HEK293 (cell line): ENCODE measurements at regions not wholly inside any gene's neighbourhood (a gene's known extent, or its start where the extent isn't known, plus 50 kb on each side); places are given as distances from the start of the nearest gene placed in this dataset.

Experiments used
- CTCF ChIA-PET: fragments of 350-600 bp; formaldehyde crosslinking; extraction: SDS; loops from one replicate; lab custom pipeline; 2021; ENCODE audit warnings: antibody characterized with exemption; lab: Yijun Ruan, JAX
- POLR2A ChIA-PET: fragments of 300-600 bp; formaldehyde crosslinking; extraction: SDS; loops from one replicate; lab custom pipeline; 2020; ENCODE audit warnings: antibody characterized with exemption, inconsistent platforms; lab: Yijun Ruan, JAX
- H3K27ac ChIP-seq: fragments of 200-500 bp; sonication (Bioruptor generic); 2 replicates; pipeline ENCODE4 v1.5.1; 2014; ENCODE audit warnings: low read depth, low read length, control low read depth, inconsistent platforms; ENCODE audit errors: extremely low read depth
- H3K36me3 ChIP-seq, 2 experiments: fragments of 200-500 bp in 1 of 2; sonication (Bioruptor generic) in 1 of 2; 1 replicate in 1 of 2; 2 replicates in 1 of 2; pipeline ENCODE4 v1.5.1; 2014 to 2017; ENCODE audit warnings: inconsistent platforms in 2 of 2, low read length in 2 of 2; ENCODE audit not compliant: control insufficient read depth in 2 of 2, insufficient read depth in 1 of 2
- H3K4me1 ChIP-seq: fragments of 200-500 bp; sonication (Bioruptor generic); 2 replicates; pipeline ENCODE4 v1.5.1; 2014; ENCODE audit warnings: mild to moderate bottlenecking, low read length, inconsistent platforms; ENCODE audit not compliant: control insufficient read depth, insufficient read depth
- H3K4me3 ChIP-seq: 2 replicates; pipeline ENCODE4 v1.5.1; 2011; ENCODE audit warnings: low read depth, mild to moderate bottlenecking, control low read depth, low read length, moderate library complexity
- H3K9me3 ChIP-seq: fragments of 200-500 bp; sonication (Bioruptor generic); 2 replicates; pipeline ENCODE4 v1.5.1; 2014; ENCODE audit warnings: low read depth, low read length, inconsistent platforms; ENCODE audit not compliant: control insufficient read depth, insufficient read depth
- HIC1 ChIP-seq: fragments of 450-650 bp; formaldehyde crosslinking; IDR thresholded peaks from 2 replicates; pipeline ENCODE4 v1.5.1; 2016; ENCODE audit warnings: missing biosample characterization, missing genetic modification characterization
- PATZ1 ChIP-seq: fragments of 450-650 bp; formaldehyde crosslinking; IDR thresholded peaks from 2 replicates; pipeline ENCODE4 v1.5.1; 2016; ENCODE audit warnings: missing biosample characterization, missing genetic modification characterization
- PRDM4 ChIP-seq: fragments of 450-650 bp; formaldehyde crosslinking; IDR thresholded peaks from 2 replicates; pipeline ENCODE4 v1.5.1; 2017; ENCODE audit warnings: missing biosample characterization, missing genetic modification characterization
- SP3 ChIP-seq: fragments of 450-650 bp; formaldehyde crosslinking; IDR thresholded peaks from 2 replicates; pipeline ENCODE4 v1.5.1; 2016; ENCODE audit warnings: missing biosample characterization, missing genetic modification characterization
- TSHZ1 ChIP-seq: fragments of 450-650 bp; formaldehyde crosslinking; IDR thresholded peaks from 2 replicates; pipeline ENCODE4 v1.5.1; 2016; ENCODE audit warnings: missing biosample characterization, missing genetic modification characterization, borderline replicate concordance
- ZBTB20 ChIP-seq: fragments of 450-650 bp; formaldehyde crosslinking; IDR thresholded peaks from 2 replicates; pipeline ENCODE4 v1.5.1; 2016; ENCODE audit warnings: missing biosample characterization, missing genetic modification characterization
- ZNF2 ChIP-seq: fragments of 450-650 bp; formaldehyde crosslinking; IDR thresholded peaks from 2 replicates; pipeline ENCODE4 v1.5.1; 2016; ENCODE audit warnings: missing biosample characterization, missing genetic modification characterization
- ZNF223 ChIP-seq: fragments of 450-650 bp; formaldehyde crosslinking; IDR thresholded peaks from 2 replicates; pipeline ENCODE4 v1.5.1; 2016; ENCODE audit warnings: missing biosample characterization, missing genetic modification characterization
- ZNF350 ChIP-seq: fragments of 450-650 bp; formaldehyde crosslinking; IDR thresholded peaks from 2 replicates; pipeline ENCODE4 v1.5.0; 2017; ENCODE audit warnings: missing biosample characterization, mild to moderate bottlenecking, missing genetic modification characterization
- ZNF449 ChIP-seq: fragments of 450-650 bp; formaldehyde crosslinking; IDR thresholded peaks from 2 replicates; pipeline ENCODE4 v1.5.1; 2017; ENCODE audit warnings: missing biosample characterization, mild to moderate bottlenecking, missing genetic modification characterization, moderate library complexity
- ZNF488 ChIP-seq: fragments of 450-650 bp; formaldehyde crosslinking; IDR thresholded peaks from 2 replicates; pipeline ENCODE4 v1.5.1; 2016; ENCODE audit warnings: missing biosample characterization, missing genetic modification characterization
- ZNF501 ChIP-seq: fragments of 450-650 bp; formaldehyde crosslinking; IDR thresholded peaks from 2 replicates; pipeline ENCODE4 v1.5.1; 2016; ENCODE audit warnings: missing biosample characterization, missing genetic modification characterization
- ZNF518A ChIP-seq: fragments of 450-650 bp; formaldehyde crosslinking; conservative IDR thresholded peaks from 2 replicates; pipeline ENCODE4 v1.5.1; 2016; ENCODE audit warnings: low read depth, missing biosample characterization, missing genetic modification characterization
- ZNF600 ChIP-seq: fragments of 450-650 bp; formaldehyde crosslinking; IDR thresholded peaks from 2 replicates; pipeline ENCODE4 v1.5.1; 2016; ENCODE audit warnings: missing biosample characterization, missing genetic modification characterization
- ZNF621 ChIP-seq: fragments of 450-650 bp; formaldehyde crosslinking; IDR thresholded peaks from 2 replicates; pipeline ENCODE4 v1.5.1; 2017; ENCODE audit warnings: missing biosample characterization, missing genetic modification characterization
- ZNF645 ChIP-seq: fragments of 450-650 bp; formaldehyde crosslinking; IDR thresholded peaks from 2 replicates; pipeline ENCODE4; 2016; ENCODE audit warnings: missing biosample characterization, missing genetic modification characterization

- no peak for TF ChIP-seq ZNF2 (tag by site-specific recombination)
- no peak for TF ChIP-seq HIC1 (tag by site-specific recombination)
- TF ChIP-seq ZNF501 = no peak
- no peak for TF ChIP-seq ZNF621 (tag by site-specific recombination)
- TF ChIP-seq ZBTB20 = no peak
- TF ChIP-seq, all 188 proteins: peak for 0
Observed at GRCh38 chr6:117817992-117818391, 89.1 kb upstream of the SLC35F1 start (continued).

- Histone ChIP-seq H3K4me1 (no peaks in the 10 kb centered on the region), H3K4me3 (no peak overlapping the region), H3K27ac (no peak overlapping the region), H3K9me3 (no peaks in the 10 kb centered on the region), H3K36me3 (no peaks in the 10 kb centered on the region)
- ChIA-PET POLR2A (no interaction called here), CTCF (no interaction called here)
- TF ChIP-seq ZNF449 (tag by site-specific recombination) = no peak
- TF ChIP-seq ZNF518A = no peak
- TF ChIP-seq ZNF350 (tag by site-specific recombination) = no peak
- no peak for TF ChIP-seq ZNF645
- no peak for TF ChIP-seq PRDM4 (tag by site-specific recombination)
- TF ChIP-seq ZNF223 (tag by site-specific recombination) = no peak
- no peak for TF ChIP-seq PATZ1
- no peak for TF ChIP-seq ZNF488 (tag by site-specific recombination)
- no peak for TF ChIP-seq ZNF600 (tag by site-specific recombination)
- TF ChIP-seq TSHZ1 (tag by site-specific recombination) = no peak
- no peak for TF ChIP-seq SP3
Observed at GRCh38 chr6:117818449-117818848, 88.6 kb upstream of the SLC35F1 start.
